ENCODE measurements at regions not wholly inside any gene's neighbourhood (a gene's known extent, or its start where the extent isn't known, plus 50 kb on each side); places are given as distances from the start of the nearest gene placed in this dataset.

DNA sequence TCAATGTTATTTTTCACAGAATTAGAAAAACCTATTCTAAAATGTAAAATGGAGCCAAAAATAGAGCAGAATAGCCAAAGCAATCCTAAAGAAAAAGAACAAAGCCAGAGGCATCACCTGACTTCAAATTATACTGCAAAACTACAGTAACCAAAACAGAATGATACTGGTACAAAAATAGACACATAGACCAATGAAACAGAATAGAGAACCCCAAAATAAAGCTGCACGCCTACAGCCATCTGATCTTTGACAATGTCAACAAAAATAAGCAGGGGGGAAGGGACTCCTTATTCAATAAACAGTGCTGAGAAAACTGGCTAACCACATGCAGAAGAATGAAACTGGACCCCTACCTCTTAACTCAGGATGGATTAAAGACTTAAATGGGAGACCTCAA, 65.8 kb upstream of the PDE4D start:
- DNase-seq (ENCODE audit: low spot score) = no peak

GRCh38 chr5:59956130-59956783, 62.7 kb upstream of the PDE4D start:
- DNase-seq (ENCODE audit: low spot score) = no peak

GRCh38 chr5:59955241-59955640, 61.7 kb upstream of the PDE4D start:
- no peak for DNase-seq (ENCODE audit: low spot score)

- no peak for DNase-seq (ENCODE audit: low spot score)
Observed at GRCh38 chr5:59943452-59944113, 50.1 kb upstream of the PDE4D start.

All from putamen (tissue), 1 donor.